NCI-H1092 (cell line): ENCODE measurements at regions not wholly inside any gene's neighbourhood (a gene's known extent, or its start where the extent isn't known, plus 50 kb on each side); places are given as distances from the start of the nearest gene placed in this dataset.
"Not testable (repeated sequence)": the region's sequence is repeated elsewhere in the genome, so short reads cannot be mapped to it uniquely, and the experiment has no call there.

Experiments used
- DNase-seq: peaks from one replicate; lab custom pipeline; 2025; lab: John Stamatoyannopoulos, UW

DNA sequence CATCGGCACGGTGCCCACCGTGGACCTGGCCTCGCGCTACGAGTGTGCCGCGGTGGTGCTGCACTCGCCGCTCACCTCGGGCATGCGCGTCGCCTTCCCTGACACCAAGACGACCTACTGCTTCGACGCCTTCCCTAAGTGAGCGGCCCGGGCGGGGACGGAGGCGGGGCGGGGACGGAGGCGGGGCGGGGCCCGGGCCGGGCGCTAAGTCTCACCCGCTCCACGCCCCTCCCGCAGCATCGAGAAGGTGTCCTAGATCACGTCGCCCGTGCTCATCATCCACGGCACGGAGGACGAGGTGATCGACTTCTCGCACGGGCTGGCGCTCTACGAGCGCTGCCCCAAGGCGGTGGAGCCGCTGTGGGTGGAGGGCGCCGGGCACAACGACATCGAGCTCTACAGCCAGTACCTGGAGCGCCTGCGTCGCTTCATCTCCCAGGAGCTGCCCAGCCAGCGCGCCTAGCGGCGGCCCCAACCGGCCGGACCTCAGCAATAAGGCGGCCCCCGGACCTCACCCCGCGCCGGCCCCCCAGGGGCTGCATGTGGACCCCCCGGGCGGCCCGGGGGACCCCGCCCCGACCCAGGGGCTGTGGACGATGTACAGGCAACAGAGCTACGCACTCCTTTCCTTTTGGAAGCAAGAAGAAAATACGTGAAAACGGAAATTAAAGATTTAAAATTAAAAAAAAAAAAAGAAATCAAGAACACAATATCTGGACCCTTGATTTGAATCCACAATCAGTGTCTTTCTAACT, 198.8 kb downstream of the USP22 start:
- DNase-seq: not testable (repeated sequence)

- DNase-seq: not testable (repeated sequence)
These were observed 193.9 kb downstream of the USP22 start for GRCh38 chr17:20848869-20849443.

DNA sequence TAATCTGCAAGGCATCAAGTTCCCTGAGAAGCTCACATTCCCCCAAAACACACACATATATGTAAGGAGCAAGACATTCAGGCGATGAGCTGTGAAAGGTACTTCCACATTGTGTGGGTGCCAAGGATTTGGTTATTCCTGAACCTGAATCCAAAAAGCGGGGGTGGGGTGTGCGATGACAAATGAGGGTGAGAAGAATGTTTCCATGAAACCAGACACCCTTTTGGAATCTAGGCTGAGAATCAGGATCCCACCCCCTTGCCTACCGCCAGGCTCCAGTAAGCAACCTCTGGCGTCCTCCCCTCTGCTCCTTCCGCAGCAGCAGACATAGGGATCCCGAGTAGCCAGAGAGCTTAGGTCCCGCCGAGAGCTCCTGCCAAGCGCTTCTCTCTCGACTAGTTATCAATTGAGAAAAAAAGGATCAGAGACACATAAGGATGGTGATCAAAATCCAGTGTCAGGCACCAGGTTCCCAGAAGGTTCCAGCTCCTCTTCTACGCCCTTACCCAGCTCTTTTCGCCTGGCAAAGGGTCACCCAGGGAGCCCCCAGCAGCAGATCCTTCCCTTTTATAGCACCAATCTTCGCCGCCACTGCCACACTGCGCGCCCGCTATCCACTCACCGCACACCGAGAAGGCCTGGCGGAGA, 191.1 kb downstream of the USP22 start:
- DNase-seq: not testable (repeated sequence)

GRCh38 chr17:20852239-20852989, 190.4 kb downstream of the USP22 start:
- DNase-seq: no peak

DNA sequence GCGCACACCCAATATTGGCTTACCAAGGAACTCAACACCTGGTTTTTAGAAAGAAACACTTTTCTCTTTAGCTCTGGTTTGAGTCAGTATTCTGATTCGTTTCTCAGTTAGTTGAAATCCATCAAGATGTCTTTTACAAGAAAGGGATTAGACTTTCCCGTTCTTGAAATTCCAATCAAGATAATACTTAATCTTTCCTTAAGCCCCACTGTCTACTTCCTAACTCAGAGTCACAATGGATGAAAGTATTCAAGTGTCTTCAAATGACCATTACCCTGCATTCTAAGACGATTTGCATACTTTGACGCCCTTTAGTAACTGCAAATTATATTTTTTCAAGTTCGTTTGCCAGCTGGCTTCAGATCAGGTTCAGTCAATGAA, 189.8 kb downstream of the USP22 start:
- no peak for DNase-seq

DNA sequence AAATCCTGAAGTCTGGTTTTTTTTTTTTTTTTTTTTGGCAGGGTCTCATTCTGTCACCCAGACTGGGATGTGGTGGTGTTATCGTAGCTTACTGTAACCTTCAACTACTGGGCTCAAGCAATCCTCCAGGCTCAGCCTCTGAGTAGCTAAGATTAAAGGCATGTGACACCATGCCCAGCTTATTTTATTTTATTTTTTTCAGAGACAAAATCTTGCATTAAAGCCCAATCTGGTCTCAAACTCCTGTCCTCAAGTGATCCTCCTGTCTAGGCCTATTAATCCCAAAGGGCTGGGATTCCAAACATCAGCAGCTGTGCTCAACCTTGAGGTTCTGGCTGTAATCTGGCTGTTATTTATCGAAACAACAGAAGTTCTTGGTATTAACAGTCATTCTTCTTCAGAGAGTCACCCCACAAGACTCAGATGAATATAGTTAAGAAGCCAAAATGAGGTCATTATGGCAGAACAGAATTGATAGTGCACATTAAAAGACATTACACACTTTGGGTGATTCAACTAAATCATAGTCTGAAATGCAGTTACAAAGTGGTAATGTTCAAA, 186.8 kb downstream of the USP22 start:
- DNase-seq: not testable (repeated sequence)

DNA sequence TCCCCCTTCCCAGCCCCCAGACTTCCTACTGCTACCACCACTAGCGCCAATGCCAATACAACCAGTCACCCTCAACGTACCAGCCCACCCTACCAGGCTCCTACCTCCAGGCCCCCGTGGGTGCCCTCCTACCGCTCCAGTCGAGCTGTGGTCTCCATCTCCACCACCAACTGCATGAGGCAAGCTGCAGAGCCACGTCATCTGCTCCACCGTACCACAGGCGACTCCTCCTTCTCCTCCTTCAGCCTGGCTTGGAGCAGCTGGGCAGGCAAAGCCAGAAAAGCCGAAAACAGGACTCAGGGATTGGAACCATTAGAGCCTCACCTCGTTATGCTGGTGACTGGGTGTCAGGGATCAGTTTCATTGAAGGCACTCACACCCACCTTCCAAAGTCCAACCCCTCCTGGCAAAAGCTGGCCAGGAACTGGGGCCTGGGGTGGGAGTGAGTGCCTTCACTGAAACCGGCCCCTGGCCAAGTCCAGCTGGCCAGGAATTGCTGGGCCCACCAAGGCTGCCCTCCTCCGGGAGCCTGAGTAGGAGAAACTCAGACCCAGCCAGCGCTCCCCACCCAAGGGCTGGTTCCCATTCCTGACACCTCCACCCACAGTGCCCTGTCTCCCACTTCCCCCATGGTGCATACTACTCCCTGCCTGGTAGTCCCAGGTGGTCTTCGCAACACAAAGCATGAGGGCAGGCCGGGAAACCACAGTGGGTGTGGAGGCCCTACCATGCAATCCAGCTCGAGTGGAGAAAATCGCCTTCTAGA, 176.2 kb downstream of the USP22 start:
- not testable (repeated sequence) for DNase-seq

GRCh38 chr17:20867436-20867937, 175.3 kb downstream of the USP22 start:
- DNase-seq: not testable (repeated sequence)

GRCh38 chr17:20867938-20868661, 174.7 kb downstream of the USP22 start:
- DNase-seq: not testable (repeated sequence)

- DNase-seq: not testable (repeated sequence)
These were observed 174.2 kb downstream of the USP22 start for GRCh38 chr17:20868662-20869007.

- not testable (repeated sequence) for DNase-seq
These were observed 169.6 kb downstream of the USP22 start for GRCh38 chr17:20873173-20873572.

GRCh38 chr17:20873688-20874328, 169.0 kb downstream of the USP22 start:
- not testable (repeated sequence) for DNase-seq

DNA sequence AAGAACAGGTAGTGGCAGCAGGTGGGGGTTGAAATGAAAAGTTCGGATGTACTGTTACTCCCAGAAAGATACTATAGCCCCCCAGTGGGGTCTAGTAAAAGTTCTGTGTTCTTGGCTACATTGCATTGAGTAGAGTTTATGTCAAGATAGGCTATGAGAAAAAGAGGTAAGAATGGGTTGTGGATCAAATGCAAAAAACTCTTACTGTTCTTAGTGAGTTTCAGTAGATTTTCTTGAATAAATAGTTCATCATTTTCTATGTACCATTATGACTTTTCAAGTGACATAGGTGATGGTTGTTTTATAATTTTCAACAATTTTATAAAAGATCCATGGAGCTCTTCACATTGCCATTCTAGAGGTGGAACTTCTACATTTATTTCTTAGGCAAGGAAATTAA, 165.4 kb downstream of the USP22 start:
- not testable (repeated sequence) for DNase-seq

DNA sequence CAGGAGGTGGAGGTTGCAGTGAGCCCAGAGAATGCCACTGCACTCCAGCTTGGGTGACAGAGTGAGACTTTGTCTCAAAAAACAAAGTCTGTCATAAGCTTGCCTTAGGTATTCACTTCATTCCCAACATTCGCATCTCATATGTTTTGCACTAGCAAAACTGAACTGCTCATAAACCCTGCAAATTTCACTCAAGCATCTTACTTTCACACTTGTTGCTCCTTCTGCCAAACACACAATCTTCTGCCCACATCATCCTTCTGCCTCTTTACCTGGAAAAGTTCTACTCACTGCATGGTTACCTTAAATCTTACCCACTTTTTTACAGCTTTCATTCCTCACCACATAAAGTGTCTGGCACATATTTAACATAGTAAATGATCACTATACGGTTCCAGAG, 152.5 kb downstream of the USP22 start:
- DNase-seq: no peak

DNA sequence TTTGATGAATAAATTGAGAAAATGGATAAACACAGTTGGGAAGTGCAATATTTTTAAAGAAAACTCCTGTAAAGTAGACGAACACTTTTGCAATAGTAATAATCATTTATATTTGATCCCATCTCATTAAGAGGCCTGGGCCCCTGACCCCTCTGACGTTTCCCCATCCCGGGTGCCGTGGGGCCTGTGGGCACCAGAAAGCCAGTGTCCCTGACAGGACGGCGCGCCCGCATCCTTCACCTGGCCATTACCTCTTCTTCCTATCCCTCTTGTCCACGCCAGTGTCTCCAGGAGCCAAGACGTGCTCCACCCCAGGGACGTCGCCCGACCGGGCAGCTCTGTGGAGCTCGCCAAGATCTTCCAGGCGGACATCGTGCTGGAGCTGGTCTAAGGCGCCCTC, 147.4 kb downstream of the USP22 start:
- DNase-seq: not testable (repeated sequence)

- DNase-seq: no peak
These were observed 146.6 kb downstream of the USP22 start for GRCh38 chr17:20896153-20896649.

GRCh38 chr17:20898726-20899125, 144.1 kb downstream of the USP22 start:
- DNase-seq: not testable (repeated sequence)

DNA sequence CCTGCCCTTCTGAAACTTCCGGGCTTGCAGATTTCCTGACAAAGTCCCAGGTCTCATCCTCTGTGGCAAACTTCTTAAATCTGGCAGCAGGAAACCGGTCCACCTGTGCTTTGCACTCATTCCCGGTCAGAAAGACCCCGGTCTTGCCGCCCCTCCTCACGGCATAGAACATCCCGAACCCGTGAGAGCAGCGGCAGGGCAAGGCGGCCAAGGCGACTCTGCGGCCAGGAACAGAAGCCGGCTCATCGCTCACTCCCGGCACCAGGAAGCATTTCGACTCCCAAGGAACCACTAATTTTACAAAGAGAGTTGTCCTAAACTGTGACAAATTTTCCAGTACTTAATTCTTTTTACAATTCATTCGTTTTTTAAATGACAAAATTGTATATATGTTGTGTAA, 140.3 kb downstream of the USP22 start:
- not testable (repeated sequence) for DNase-seq

GRCh38 chr17:20903549-20903948, 139.3 kb downstream of the USP22 start:
- not testable (repeated sequence) for DNase-seq
